Activated T-helper 9 cell treated with anti-CD3 and anti-CD28 coated beads, Interleukin-2, amount 50 U/mL, for 16 hours (primary cell): ENCODE measurements at regions not wholly inside any gene's neighbourhood (a gene's known extent, or its start where the extent isn't known, plus 50 kb on each side); places are given as distances from the start of the nearest gene placed in this dataset.

Source experiments
- DNase-seq: peaks from one replicate; pipeline ENCODE4 v3.0.0-alpha.2; 2020; ENCODE audit warnings: low read depth

DNA sequence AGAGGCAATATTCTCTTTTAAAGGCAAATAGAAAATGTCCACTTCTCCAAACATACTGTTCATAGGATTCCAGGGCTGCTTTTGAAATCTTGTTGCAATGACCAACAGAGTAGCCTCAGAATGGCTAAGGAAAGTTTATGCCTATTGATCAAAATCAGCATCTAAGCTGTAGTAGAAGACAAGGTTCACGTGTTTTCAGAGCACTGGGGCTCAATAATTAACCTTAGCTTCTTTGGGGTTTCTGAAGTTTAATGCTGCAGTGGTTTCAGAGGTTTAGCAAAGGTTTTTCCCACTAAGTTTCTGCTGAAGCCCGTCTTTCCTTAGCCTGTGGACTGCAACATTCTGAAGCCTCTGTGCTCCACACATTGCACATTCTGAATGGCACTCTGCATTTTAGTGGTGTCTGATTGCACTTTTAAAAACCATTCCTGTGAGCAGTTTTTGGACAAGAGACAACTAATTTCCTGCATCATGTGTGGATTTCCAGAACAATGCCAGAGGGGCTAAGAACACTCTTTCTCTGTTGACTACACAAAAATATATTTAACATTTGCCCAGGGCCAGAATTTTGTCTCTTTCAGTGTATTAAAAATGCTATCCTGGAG lies 342.5 kb downstream of the PTEN start:
- DNase-seq = no peak

DNA sequence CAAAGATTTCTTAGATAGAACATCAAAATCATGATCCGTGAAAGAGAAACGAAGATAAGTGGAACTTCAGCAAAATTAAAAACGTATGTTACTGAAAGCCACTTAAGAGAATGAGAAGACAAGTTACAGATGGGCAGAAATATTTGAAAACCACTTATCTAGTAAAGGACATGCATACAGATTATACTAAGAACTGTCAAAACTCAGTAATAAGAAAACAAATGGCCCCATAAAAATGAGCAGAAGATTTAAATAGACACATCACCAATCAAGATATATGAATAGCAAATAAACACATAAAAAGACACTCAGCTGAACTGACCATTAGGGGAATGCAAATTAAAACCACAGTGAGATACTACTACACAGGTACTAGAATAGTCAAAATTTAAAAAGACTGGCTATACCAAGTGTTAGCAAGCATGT lies 343.7 kb downstream of the PTEN start:
- no peak for DNase-seq

DNA sequence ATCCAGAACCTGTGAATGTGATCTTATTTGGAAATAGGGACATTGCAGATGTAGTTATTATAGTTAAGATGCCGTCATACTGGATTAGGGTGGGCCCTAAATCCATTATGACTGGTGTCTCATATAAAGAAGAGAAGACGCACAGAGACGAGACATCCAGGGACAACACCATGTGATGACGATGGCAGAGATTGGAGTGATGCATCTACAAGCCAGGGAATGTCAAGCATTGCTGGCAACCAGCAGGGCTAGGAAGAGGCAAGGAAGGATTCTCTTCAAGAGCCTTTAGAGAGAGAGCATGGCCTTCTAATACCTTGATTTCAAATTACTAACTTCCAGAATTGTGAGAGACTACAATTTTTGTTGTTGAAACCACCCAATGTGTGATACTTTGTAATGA lies 345.8 kb downstream of the PTEN start:
- DNase-seq = no peak

- DNase-seq = no peak
Observed at GRCh38 chr10:88209837-88210561, 346.6 kb downstream of the PTEN start.

GRCh38 chr10:88211230-88211629 lies 347.8 kb downstream of the PTEN start:
- no peak for DNase-seq

GRCh38 chr10:88212069-88212468 lies 348.6 kb downstream of the PTEN start:
- DNase-seq = no peak

DNA sequence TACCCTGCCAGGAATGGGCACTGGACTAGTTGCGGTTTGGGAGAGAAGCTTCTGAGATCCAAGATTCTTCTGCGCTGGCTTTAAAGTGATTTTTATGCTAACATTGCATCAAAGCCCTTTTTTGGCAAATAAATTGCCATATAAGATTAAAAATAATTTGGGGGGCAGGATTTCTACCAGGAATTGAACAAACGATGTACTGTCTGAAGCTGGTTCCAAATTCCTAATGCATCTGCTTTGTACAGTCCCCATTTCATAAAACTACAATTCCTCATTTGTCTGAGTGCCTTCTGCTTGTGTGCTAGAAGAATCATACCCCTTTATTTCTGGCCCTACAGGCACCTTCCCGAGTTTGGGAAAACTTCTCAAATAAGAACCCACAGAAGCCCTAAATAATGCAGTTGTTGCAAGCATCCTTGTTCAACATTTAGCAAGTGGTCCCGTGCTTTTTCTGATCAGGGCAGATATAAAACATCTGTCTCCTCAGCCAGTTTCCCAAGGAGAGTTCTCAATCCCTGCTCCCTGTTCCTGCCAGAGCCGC lies 349.7 kb downstream of the PTEN start:
- DNase-seq = no peak

DNA sequence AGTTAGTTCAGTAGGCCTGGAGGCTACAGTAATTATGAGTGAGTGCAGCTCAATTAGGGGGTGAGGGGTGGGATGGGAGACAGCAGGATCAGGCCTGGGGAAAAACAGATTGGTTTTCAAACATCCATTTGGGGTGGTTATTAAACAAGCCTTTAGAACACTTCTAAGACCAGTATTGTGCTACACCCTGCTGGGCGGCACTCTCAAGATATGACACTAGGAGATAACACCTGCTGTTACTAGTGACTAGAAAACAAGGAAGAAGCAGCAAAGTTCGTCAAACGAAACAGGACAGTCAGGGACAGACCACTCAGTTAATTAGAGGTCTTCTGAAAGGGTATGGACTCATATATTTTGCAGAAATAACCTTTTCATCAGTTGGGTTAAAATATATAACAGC lies 353.6 kb downstream of the PTEN start:
- no peak for DNase-seq

DNA sequence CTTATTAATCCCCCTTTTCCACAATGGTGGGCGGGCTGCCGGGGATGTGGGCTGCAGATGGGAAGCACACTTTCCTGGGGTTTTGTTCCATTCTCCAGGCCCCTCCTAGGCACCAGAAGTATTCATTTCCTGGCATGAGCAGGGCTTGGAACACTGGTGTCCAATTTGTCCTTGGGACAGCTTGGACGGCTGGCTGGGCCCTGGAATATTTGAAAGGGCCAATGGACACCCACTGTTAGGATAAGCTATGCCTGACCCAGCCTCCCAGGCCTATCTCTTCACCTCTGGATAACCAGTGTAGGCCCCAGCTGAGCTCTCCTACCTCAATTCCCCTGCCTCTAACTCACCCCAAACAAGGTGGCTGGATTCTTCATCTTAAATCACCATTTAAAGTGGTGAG lies 354.9 kb downstream of the PTEN start:
- no peak for DNase-seq

DNA sequence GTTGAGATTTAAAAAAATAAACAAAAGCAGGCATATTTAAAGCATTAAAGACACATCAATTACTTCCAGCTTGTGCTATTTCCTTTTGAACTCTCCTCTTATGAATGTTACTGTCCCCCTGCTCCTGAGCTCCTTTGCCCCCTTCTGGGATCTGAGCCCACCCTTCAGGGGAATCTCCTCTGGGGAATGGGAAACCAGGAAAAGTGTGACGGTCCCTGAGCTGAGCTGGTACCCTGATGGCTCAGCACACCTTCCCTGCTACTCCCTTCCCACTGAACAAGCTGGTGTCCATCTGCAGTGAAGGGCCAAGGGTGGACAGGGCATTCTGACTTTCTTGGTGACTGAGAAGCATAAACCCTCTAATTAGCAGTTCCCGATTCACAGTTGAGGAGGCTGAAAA lies 356.3 kb downstream of the PTEN start:
- DNase-seq = no peak

GRCh38 chr10:88221010-88221973 lies 357.9 kb downstream of the PTEN start:
- no peak for DNase-seq

GRCh38 chr10:88222881-88223280 lies 359.5 kb downstream of the PTEN start:
- DNase-seq = no peak
